MM.1S (cell line): ENCODE measurements at regions not wholly inside any gene's neighbourhood (a gene's known extent, or its start where the extent isn't known, plus 50 kb on each side); places are given as distances from the start of the nearest gene placed in this dataset.

Experiments
- CTCF ChIP-seq: fragments of 300-600 bp; sonication (generic); IDR thresholded peaks from 2 replicates; pipeline ENCODE4 v1.5.1; 2016; ENCODE audit warnings: antibody characterized with exemption, low read length, mixed read lengths
- EZH2 ChIP-seq: fragments of 300-600 bp; sonication (generic); optimal IDR thresholded peaks from 2 replicates; pipeline ENCODE3; 2017; ENCODE audit warnings: low read depth, mild to moderate bottlenecking, antibody characterized with exemption, low read length, mixed read lengths

DNA sequence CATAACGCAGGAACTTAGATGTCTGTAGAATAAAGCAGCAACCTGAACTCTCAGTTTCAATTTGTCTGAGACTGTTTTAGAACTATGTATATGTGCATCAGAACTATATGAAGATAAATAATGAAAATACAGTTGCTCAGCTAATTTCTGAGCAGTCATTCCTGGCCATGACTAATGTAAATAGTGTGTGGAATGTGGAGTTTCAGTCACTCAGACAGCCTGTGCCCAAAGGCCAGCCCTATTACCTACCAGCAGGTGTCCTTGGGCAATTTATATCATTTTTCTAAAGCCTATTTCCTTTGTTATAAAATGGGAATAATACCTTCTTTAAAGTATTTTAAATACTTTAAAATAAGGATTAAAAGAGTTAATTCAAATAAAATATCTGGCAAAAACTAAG is 56.0 kb upstream of the RELL1 start:
- TF ChIP-seq CTCF, result no peak
- TF ChIP-seq EZH2, result no peak
